MCF 10A (cell line): ENCODE measurements at regions not wholly inside any gene's neighbourhood (a gene's known extent, or its start where the extent isn't known, plus 50 kb on each side); places are given as distances from the start of the nearest gene placed in this dataset.

Source experiments
- BruUV-seq: library from RNA; stranded (reverse); fragments of 400-500 nt; replicated peaks from 2 replicates; lab custom pipeline; 2021; lab: Mats Ljungman, UMichigan
- CTCF ChIA-PET: fragments of 300-600 bp; sonication (Branson Sonifier 250); formaldehyde crosslinking; extraction: SDS; loops from one replicate; lab custom pipeline; 2021; ENCODE audit warnings: antibody characterized with exemption, inconsistent platforms; lab: Yijun Ruan, JAX
- POLR2A ChIA-PET: fragments of 300-600, 350-650 bp; sonication (Branson Sonifier 250); formaldehyde crosslinking; extraction: SDS; loops from one replicate; lab custom pipeline; 2020; ENCODE audit warnings: antibody characterized with exemption, inconsistent platforms; lab: Yijun Ruan, JAX
- DNase-seq: peaks from one replicate; pipeline ENCODE4 v3.0.0-alpha.2; 2018; ENCODE audit not compliant: unreplicated experiment
- H3K27ac Mint-ChIP-seq: one replicate; pipeline ENCODE4 v1.8.0; 2022; ENCODE audit warnings: mild to moderate bottlenecking, low read depth, mixed read lengths; ENCODE audit not compliant: unreplicated experiment
- H3K27me3 Mint-ChIP-seq: one replicate; pipeline ENCODE4 v1.8.0; 2022; ENCODE audit warnings: mixed read lengths; ENCODE audit not compliant: insufficient read depth, unreplicated experiment
- H3K36me3 Mint-ChIP-seq: one replicate; pipeline ENCODE4 v1.8.0; 2022; ENCODE audit warnings: mild to moderate bottlenecking, moderate library complexity, mixed read lengths; ENCODE audit not compliant: insufficient read depth, unreplicated experiment
- H3K4me1 Mint-ChIP-seq: one replicate; pipeline ENCODE4 v1.8.0; 2022; ENCODE audit warnings: mixed read lengths; ENCODE audit not compliant: insufficient read depth, unreplicated experiment
- H3K4me3 Mint-ChIP-seq: one replicate; pipeline ENCODE4 v1.8.0; 2022; ENCODE audit warnings: mild to moderate bottlenecking, moderate library complexity, mixed read lengths; ENCODE audit not compliant: unreplicated experiment
- H3K9me3 Mint-ChIP-seq: one replicate; pipeline ENCODE4 v1.8.0; 2022; ENCODE audit warnings: mixed read lengths; ENCODE audit not compliant: unreplicated experiment
- intact Hi-C: fragments of 100-400 bp; cut with micrococcal nuclease; formaldehyde crosslinking; loops from 2 replicates; pipeline ENCODE4 v1.14.1; 2022
- TF ChIP-seq, protein P1 (sequence below): fragments of 200-600 bp; IDR thresholded peaks from one replicate; pipeline ENCODE4 v1.8.0; 2022; ENCODE audit warnings: antibody characterized with exemption, mild to moderate bottlenecking; ENCODE audit not compliant: unreplicated experiment

DNA sequence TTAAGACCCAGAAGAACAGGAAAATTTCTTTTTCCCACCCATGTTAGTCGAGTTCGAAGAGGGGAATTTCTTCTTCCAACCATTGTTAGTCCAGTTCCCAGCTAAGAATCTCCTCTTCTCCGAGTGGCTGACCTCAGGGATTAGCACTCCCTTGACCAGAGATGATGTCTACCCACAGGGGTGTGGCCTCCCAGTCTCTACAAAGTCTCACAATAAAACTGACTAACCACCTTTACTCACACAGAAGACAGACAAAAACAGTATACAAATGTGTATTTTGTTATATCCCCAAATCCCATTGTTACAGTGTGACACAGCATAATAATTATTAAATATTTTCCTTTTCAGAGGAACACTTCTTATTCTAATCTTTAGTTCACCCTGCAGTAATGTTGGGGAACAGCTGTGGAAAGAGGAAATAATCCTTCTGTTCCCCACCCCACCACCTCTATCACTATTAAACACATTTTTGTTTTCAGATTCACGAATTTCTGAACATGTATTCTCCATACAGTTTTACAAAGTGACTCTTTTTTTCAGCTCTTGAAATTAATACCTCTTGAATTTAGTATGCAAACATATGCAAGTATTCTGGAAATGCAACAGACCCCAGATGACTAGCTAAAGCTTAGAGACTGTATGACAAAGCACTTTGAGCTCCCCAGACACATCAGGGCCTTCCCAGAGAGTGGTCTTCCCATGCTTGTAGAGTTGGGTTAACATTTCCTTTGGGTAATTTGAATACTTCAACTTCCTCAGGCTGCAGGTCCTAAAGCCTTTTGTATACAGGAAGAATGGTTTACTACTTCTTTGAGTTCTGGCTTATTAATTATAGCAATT, 62.5 kb upstream of the NFKB1 start:
- peak overlapping the region; percentile 58 for H3K4me3 Mint-ChIP-seq
- CTCF ChIA-PET: interaction anchor here (0.6 to 1.8 kb wide), 10 partner anchors 9 to 572 kb away, joined by 3 to 8 read pairs (median 4); no protein-coding TSS in a partner anchor
- no peaks in the 10 kb centered on the region for H3K9me3 Mint-ChIP-seq
- intact Hi-C loops: no loop called here
- H3K27me3 Mint-ChIP-seq: no peaks in the 10 kb centered on the region
- peak overlapping the region; percentile 99 for H3K27ac Mint-ChIP-seq
- H3K36me3 Mint-ChIP-seq: no peaks in the 10 kb centered on the region
- TF ChIP-seq, protein P1, sequence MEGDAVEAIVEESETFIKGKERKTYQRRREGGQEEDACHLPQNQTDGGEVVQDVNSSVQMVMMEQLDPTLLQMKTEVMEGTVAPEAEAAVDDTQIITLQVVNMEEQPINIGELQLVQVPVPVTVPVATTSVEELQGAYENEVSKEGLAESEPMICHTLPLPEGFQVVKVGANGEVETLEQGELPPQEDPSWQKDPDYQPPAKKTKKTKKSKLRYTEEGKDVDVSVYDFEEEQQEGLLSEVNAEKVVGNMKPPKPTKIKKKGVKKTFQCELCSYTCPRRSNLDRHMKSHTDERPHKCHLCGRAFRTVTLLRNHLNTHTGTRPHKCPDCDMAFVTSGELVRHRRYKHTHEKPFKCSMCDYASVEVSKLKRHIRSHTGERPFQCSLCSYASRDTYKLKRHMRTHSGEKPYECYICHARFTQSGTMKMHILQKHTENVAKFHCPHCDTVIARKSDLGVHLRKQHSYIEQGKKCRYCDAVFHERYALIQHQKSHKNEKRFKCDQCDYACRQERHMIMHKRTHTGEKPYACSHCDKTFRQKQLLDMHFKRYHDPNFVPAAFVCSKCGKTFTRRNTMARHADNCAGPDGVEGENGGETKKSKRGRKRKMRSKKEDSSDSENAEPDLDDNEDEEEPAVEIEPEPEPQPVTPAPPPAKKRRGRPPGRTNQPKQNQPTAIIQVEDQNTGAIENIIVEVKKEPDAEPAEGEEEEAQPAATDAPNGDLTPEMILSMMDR: no peak
- BruUV-seq: TSS peak; percentile 73
- POLR2A ChIA-PET: interaction anchor here (0.6 to 4.2 kb wide), 19 partner anchors 8 to 661 kb away, joined by 3 to 26 read pairs (median 5); partner anchors contain the start of genes BDH2, CISD2, MANBA and SLC39A8
- DNase-seq: peak; percentile 25
- peaks cover 21% of the 10 kb centered on the region for H3K4me1 Mint-ChIP-seq

DNA sequence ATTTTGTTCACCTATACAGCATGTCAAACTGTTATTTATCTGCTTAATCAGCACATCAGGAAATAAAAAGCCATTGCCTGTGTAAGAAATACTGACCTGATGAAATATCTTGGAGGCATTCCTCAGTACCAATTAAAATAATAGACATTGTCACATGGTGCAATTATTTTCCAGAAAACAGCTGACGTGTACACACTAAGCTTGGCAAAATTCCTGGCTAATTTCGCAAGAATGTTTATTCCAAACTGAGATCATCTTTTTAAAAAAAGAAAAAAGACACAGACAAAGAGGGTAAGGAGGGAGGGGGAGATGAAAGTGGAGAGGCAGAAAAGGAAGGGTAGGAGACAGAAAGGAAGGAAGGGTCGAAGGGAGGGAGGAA, 61.9 kb upstream of the NFKB1 start:
- TF ChIP-seq, protein P1: no peak
- Mint-ChIP-seq H3K36me3 (no peaks in the 10 kb centered on the region), H3K27ac (peak overlapping the region; percentile 99), H3K4me1 (peaks cover 21% of the 10 kb centered on the region), H3K27me3 (no peaks in the 10 kb centered on the region), H3K4me3 (peak overlapping the region; percentile 58), H3K9me3 (no peaks in the 10 kb centered on the region)
- no TSS peak for BruUV-seq
- ChIA-PET POLR2A (interaction anchor here (0.6 to 4.2 kb wide), 18 partner anchors 9 to 605 kb away, joined by 3 to 26 read pairs (median 5); partner anchors contain the start of genes CISD2, MANBA, SLC39A8 and UBE2D3), CTCF (interaction anchor here (0.6 to 1.5 kb wide), 6 partner anchors 9 to 643 kb away, joined by 3 to 8 read pairs (median 4); no protein-coding TSS in a partner anchor)
- intact Hi-C loops: no loop called here
- DNase-seq: peak; percentile 97

DNA sequence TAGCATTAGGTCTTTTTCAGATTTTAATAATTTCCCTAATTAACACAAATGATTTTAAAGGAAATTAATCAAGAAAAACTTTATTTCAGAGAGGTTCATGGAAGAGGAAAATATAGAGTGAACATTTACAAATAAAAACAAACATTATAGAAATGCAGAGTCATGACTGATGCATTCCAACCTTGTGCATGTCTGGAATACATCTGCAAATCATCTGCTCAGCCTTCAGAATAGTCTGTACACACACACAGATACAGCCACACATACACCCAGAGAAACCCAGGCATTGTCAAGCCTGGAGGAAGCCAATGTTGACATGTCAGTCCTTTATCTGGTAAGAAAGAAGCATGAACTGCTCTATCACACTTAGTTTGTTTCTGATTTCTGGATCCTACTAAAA, 61.3 kb upstream of the NFKB1 start:
- Mint-ChIP-seq H3K9me3 (no peaks in the 10 kb centered on the region), H3K4me1 (peaks cover 21% of the 10 kb centered on the region), H3K4me3 (no peak overlapping the region), H3K27ac (peak overlapping the region; percentile 99), H3K27me3 (no peaks in the 10 kb centered on the region), H3K36me3 (no peaks in the 10 kb centered on the region)
- ChIA-PET CTCF (interaction anchor here (0.7 to 1.5 kb wide), 4 partner anchors 10 to 643 kb away, joined by 3 to 8 read pairs (median 3); no protein-coding TSS in a partner anchor), POLR2A (interaction anchor here (0.6 to 4.2 kb wide), 17 partner anchors 9 to 660 kb away, joined by 3 to 26 read pairs (median 5); partner anchors contain the start of genes BDH2, CISD2, NFKB1 and SLC39A8)
- intact Hi-C loops: no loop called here
- peak; percentile 34 for DNase-seq
- TF ChIP-seq, protein P1: no peak
- TSS peak; percentile 97 for BruUV-seq

DNA sequence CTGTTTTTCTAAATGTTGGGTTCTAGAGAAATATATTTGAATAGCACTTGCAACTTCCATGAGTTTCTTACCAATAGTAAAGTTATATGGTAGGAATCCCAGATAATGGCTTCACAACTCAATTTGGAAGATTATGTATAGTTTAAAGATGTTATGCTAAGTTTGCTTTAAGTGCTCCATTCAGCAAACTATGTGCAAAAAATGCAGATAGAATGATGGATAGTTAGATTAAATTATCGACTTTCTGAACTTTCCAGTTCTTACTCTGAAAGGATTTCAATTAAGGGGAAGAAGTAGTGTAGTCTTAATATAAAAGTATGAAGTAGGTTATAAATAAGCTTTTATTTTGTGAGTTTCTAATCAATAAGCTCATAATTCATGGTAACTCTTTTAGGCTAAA, 60.7 kb upstream of the NFKB1 start:
- no TSS peak for BruUV-seq
- Mint-ChIP-seq H3K36me3 (no peaks in the 10 kb centered on the region), H3K9me3 (no peaks in the 10 kb centered on the region), H3K4me1 (peaks cover 21% of the 10 kb centered on the region), H3K27ac (peak overlapping the region; percentile 99), H3K27me3 (no peaks in the 10 kb centered on the region), H3K4me3 (no peak overlapping the region)
- ChIA-PET POLR2A (interaction anchor here (0.6 to 4.2 kb wide), 11 partner anchors 10 to 659 kb away, joined by 3 to 26 read pairs (median 3); partner anchors contain the start of genes BDH2, NFKB1 and SLC39A8), CTCF (interaction anchor here (0.7 to 1.5 kb wide), 2 partner anchors 14 to 388 kb away, joined by 3 read pairs; no protein-coding TSS in a partner anchor)
- TF ChIP-seq, protein P1: no peak
- intact Hi-C loops: no loop called here
- no peak for DNase-seq
